ENCODE measurements at regions not wholly inside any gene's neighbourhood (a gene's known extent, or its start where the extent isn't known, plus 50 kb on each side); places are given as distances from the start of the nearest gene placed in this dataset.

DNA sequence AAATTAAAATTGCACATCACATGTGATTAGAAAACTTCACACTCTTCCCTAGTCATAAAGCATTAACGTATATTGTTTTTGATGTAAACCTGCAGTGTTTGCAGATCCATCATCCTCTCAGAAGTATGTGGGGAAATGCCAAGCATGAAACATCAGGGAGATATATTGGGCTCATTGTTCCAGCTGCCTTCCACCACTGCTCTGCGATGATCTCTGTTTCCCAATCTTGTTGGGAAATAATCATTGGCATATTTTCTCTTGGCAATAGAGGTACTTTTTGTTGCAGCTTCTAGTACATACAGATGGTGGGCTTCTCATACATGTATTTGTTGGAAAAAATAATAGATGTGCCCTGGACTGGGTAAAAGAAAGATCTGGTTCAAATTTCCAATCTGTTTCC, 466.3 kb upstream of the HS3ST1 start:
- TF ChIP-seq CTCF (IDR thresholded peaks at IDR 0.05) (no peak), POLR2A (IDR thresholded peaks at IDR 0.05) (no peak), EP300 (IDR thresholded peaks at IDR 0.05) (no peak)

Measured in tibial nerve (tissue), 4 donors.